ENCODE measurements at regions not wholly inside any gene's neighbourhood (a gene's known extent, or its start where the extent isn't known, plus 50 kb on each side); places are given as distances from the start of the nearest gene placed in this dataset.
A peak's percentile ranks its signal among the peaks of the same experiment; 100 is the strongest.

GRCh38 chr14:62101189-62101588, 339.0 kb downstream of the SNAPC1 start:
- H3K4me3 ChIP-seq (ENCODE audit: low read depth, low read length), result no peak overlapping the region
- DNase-seq (ENCODE audit: low read depth), result no peak
- TF ChIP-seq CTCF (IDR thresholded peaks at IDR 0.05; ENCODE audit: insufficient read depth, low read depth, low read length, missing control alignments), result no peak

DNA sequence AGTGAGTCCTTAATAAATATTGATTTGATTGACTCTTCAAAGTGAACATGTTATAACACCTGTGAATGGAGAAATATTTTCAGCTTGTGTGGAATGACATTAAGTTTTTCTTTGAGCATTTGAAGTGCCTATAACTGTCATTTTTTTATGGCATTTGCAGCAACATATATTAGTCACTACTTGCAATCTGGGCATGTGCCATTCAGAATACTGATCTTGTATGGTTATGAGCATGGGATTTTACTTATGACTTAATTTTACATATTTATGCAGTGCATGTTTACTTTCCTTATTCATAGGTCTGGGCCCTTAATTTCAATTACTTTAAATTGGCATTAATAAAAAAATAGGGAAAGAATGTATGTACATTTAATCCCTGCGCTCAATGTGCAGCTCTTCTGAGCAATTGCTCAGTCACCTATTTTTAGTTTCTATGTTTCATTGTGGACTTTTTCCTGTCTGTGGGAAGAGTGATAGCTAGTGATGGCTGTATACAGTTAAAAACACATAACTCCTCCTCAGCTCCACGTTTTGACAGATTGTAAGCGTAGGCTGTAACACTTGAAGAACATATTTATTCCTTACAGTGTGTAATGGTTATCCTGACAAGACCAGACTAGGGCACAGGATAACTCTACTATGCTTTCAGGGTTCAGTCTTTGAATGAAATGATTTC, 339.6 kb downstream of the SNAPC1 start:
- DNase-seq (ENCODE audit: low read depth), result no peak
- TF ChIP-seq CTCF (IDR thresholded peaks at IDR 0.05; ENCODE audit: insufficient read depth, low read depth, low read length, missing control alignments), result no peak
- no peak overlapping the region for H3K4me3 ChIP-seq (ENCODE audit: low read depth, low read length)

DNA sequence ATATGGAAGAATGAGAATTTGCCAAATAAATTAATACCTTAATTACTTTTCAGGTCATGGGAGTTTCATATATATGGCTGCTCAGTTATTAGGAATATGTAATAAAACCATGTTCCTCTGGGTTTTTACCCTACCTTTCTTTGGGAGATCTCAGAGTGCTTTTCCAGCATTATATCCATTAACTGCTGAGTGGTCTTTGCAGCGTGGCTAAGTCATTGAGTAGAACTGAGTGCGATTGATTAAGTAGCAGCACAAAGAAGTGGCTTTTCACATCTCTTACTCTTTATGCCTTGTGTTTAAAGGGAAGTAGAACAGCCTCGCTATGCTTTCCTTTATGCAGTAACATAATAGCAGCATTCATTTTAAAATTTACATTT, 340.1 kb downstream of the SNAPC1 start:
- DNase-seq (ENCODE audit: low read depth), result no peak

GRCh38 chr14:62103464-62103863, 341.2 kb downstream of the SNAPC1 start:
- no peak for TF ChIP-seq CTCF (IDR thresholded peaks at IDR 0.05; ENCODE audit: insufficient read depth, low read depth, low read length, missing control alignments)
- DNase-seq (ENCODE audit: low read depth), result no peak
- H3K4me3 ChIP-seq (ENCODE audit: low read depth, low read length), result no peak overlapping the region

More for the DNA sequence above, 340.1 kb downstream of the SNAPC1 start:
- H3K4me3 ChIP-seq (ENCODE audit: low read depth, low read length), result no peak overlapping the region
- TF ChIP-seq CTCF (IDR thresholded peaks at IDR 0.05; ENCODE audit: insufficient read depth, low read depth, low read length, missing control alignments), result no peak

GRCh38 chr14:62110941-62111340, 348.7 kb downstream of the SNAPC1 start:
- no peak overlapping the region for H3K4me3 ChIP-seq (ENCODE audit: low read depth, low read length)
- no peak for DNase-seq (ENCODE audit: low read depth)
- no peak for TF ChIP-seq CTCF (IDR thresholded peaks at IDR 0.05; ENCODE audit: insufficient read depth, low read depth, low read length, missing control alignments)

GRCh38 chr14:62117010-62117750, 355.0 kb downstream of the SNAPC1 start:
- 0 out of 2 replicates have a peak overlapping the region, but pooled peaks have one; percentile 7 for H3K4me3 ChIP-seq (ENCODE audit: low read depth, low read length)
- DNase-seq (ENCODE audit: low read depth), result peak; percentile 73
- peak; percentile 37 for TF ChIP-seq CTCF (IDR thresholded peaks at IDR 0.05; ENCODE audit: insufficient read depth, low read depth, low read length, missing control alignments)

All from GM12865 (cell line).